ENCODE measurements at regions not wholly inside any gene's neighbourhood (a gene's known extent, or its start where the extent isn't known, plus 50 kb on each side); places are given as distances from the start of the nearest gene placed in this dataset.

GRCh38 chr5:1727571-1727970 lies 72.1 kb downstream of the MRPL36 start:
- no peak overlapping the region for H3K4me3 Mint-ChIP-seq
- H3K4me1 Mint-ChIP-seq = peaks cover 27% of the 10 kb centered on the region
- TF ChIP-seq ELF4 (CRISPR knock-in tag; IDR thresholded peaks at IDR 0.05; ENCODE audit: low read depth) (no peak), RELA (CRISPR knock-in tag; IDR thresholded peaks at IDR 0.05; ENCODE audit: borderline replicate concordance) (no peak), E2F1 (CRISPR knock-in tag; IDR thresholded peaks at IDR 0.05) (no peak), IRF1 (CRISPR knock-in tag; IDR thresholded peaks at IDR 0.05) (no peak), MAX (CRISPR knock-in tag; IDR thresholded peaks at IDR 0.05) (no peak), GRHL2 (CRISPR knock-in tag; IDR thresholded peaks at IDR 0.05; ENCODE audit: insufficient replicate concordance, severe bottlenecking) (no peak)
- POLR2A ChIA-PET = interaction anchor here (0.8 kb wide), 1 partner anchor 45 kb away, joined by 3 read pairs; no protein-coding TSS in a partner anchor
- peak; percentile 16 for ATAC-seq
- H3K27me3 Mint-ChIP-seq (ENCODE audit: low read depth) = no peaks in the 10 kb centered on the region; the same call in 1 of the 2 replicates
- peak; percentile 60 for DNase-seq (ENCODE audit: low spot score)
- no peaks in the 10 kb centered on the region for H3K36me3 Mint-ChIP-seq
- CTCF ChIA-PET = interaction anchor here (0.9 to 1.3 kb wide), 3 partner anchors 8 to 82 kb away, joined by 3 to 4 read pairs (median 4); no protein-coding TSS in a partner anchor
- no peaks in the 10 kb centered on the region for H3K9me3 Mint-ChIP-seq
- H3K27ac Mint-ChIP-seq = no peak overlapping the region

- no peaks in the 10 kb centered on the region for H3K9me3 Mint-ChIP-seq
- DNase-seq (ENCODE audit: low spot score) (no peak), ATAC-seq (no peak)
- H3K36me3 Mint-ChIP-seq = no peaks in the 10 kb centered on the region
- TF ChIP-seq HMGXB4 (CRISPR knock-in tag; IDR thresholded peaks at IDR 0.05) (no peak), ATF1 (CRISPR knock-in tag; IDR thresholded peaks at IDR 0.05) (no peak), CREB1 (CRISPR knock-in tag; IDR thresholded peaks at IDR 0.05) (no peak), MLX (CRISPR knock-in tag; IDR thresholded peaks at IDR 0.05) (no peak), MYBL2 (CRISPR knock-in tag; IDR thresholded peaks at IDR 0.05) (no peak), FOXP1 (CRISPR knock-in tag; IDR thresholded peaks at IDR 0.05; ENCODE audit: borderline replicate concordance) (no peak), EMX1 (CRISPR knock-in tag; IDR thresholded peaks at IDR 0.05) (no peak), GTF2I (CRISPR knock-in tag; conservative IDR thresholded peaks at IDR 0.05) (no peak), ZNF416 (CRISPR knock-in tag; IDR thresholded peaks at IDR 0.05) (no peak), FOXK1 (CRISPR knock-in tag; IDR thresholded peaks at IDR 0.05) (no peak), RELA (CRISPR knock-in tag; IDR thresholded peaks at IDR 0.05; ENCODE audit: borderline replicate concordance) (no peak), ESRRA (CRISPR knock-in tag; IDR thresholded peaks at IDR 0.05; ENCODE audit: borderline replicate concordance) (no peak)
- no peak overlapping the region for H3K27ac Mint-ChIP-seq
- peaks cover 27% of the 10 kb centered on the region for H3K4me1 Mint-ChIP-seq
- no peak overlapping the region for H3K4me3 Mint-ChIP-seq
- no peaks in the 10 kb centered on the region; the same call in 1 of the 2 replicates for H3K27me3 Mint-ChIP-seq (ENCODE audit: low read depth)
- CTCF ChIA-PET = interaction anchor here (1.3 kb wide), 1 partner anchor 9 kb away, joined by 4 read pairs; no protein-coding TSS in a partner anchor
- POLR2A ChIA-PET = interaction anchor here (0.8 kb wide), 1 partner anchor 45 kb away, joined by 3 read pairs; no protein-coding TSS in a partner anchor
These were observed 72.7 kb downstream of the MRPL36 start for GRCh38 chr5:1726956-1727355.

- Mint-ChIP-seq H3K27ac (no peak overlapping the region), H3K4me3 (no peak overlapping the region), H3K9me3 (no peaks in the 10 kb centered on the region), H3K36me3 (no peaks in the 10 kb centered on the region), H3K4me1 (peaks cover 27% of the 10 kb centered on the region), H3K27me3 (ENCODE audit: low read depth) (no peaks in the 10 kb centered on the region; the same call in 1 of the 2 replicates)
- ChIA-PET POLR2A (no interaction called here), CTCF (interaction anchor here (1.2 to 1.4 kb wide), 3 partner anchors 10 to 58 kb away, joined by 3 to 4 read pairs (median 4); no protein-coding TSS in a partner anchor)
- DNase-seq (ENCODE audit: low spot score) (no peak), ATAC-seq (no peak)
- TF ChIP-seq E2F4 (CRISPR knock-in tag; IDR thresholded peaks at IDR 0.05; ENCODE audit: borderline replicate concordance, low read depth) (no peak), NR1H2 (CRISPR knock-in tag; IDR thresholded peaks at IDR 0.05) (no peak), OVOL2 (CRISPR knock-in tag; IDR thresholded peaks at IDR 0.05; ENCODE audit: borderline replicate concordance) (no peak), MYBL2 (CRISPR knock-in tag; IDR thresholded peaks at IDR 0.05) (no peak), ATF2 (CRISPR knock-in tag; IDR thresholded peaks at IDR 0.05; ENCODE audit: borderline replicate concordance, low read depth) (no peak), ZNF317 (CRISPR knock-in tag; IDR thresholded peaks at IDR 0.05; ENCODE audit: borderline replicate concordance, low read depth) (no peak), SMAD3 (CRISPR knock-in tag; IDR thresholded peaks at IDR 0.05; ENCODE audit: borderline replicate concordance) (no peak), ZNF671 (CRISPR knock-in tag; IDR thresholded peaks at IDR 0.05) (no peak)
These were observed 73.2 kb downstream of the MRPL36 start for GRCh38 chr5:1726469-1726865.

Measured in WTC11 (cell line).